Lower lobe of right lung (tissue), 2 donors: ENCODE measurements at regions not wholly inside any gene's neighbourhood (a gene's known extent, or its start where the extent isn't known, plus 50 kb on each side); places are given as distances from the start of the nearest gene placed in this dataset.

ENCODE experiments used
- ATAC-seq, 2 donors: fragments of 200-7000 bp; cut with Tn5 transposase; one replicate each; pipeline ENCODE4 v1.9.1; 2020 to 2022; ENCODE audit warnings: mild to moderate bottlenecking in 2 of 2, moderate library complexity in 2 of 2
- DNase-seq: peaks from one replicate; pipeline ENCODE4 v3.0.0-alpha.2; 2020
- H3K27ac ChIP-seq: fragments of 200-600 bp; one replicate; pipeline ENCODE4 v1.8.0; 2022
- H3K27me3 ChIP-seq: fragments of 200-600 bp; one replicate; pipeline ENCODE4 v1.8.0; 2022; ENCODE audit warnings: low read depth
- H3K36me3 ChIP-seq: fragments of 200-600 bp; one replicate; pipeline ENCODE4 v1.8.0; 2022; ENCODE audit warnings: mild to moderate bottlenecking
- H3K4me1 ChIP-seq: fragments of 200-600 bp; one replicate; pipeline ENCODE4 v1.8.0; 2022
- H3K4me3 ChIP-seq: fragments of 200-600 bp; one replicate; pipeline ENCODE4 v1.8.0; 2022; ENCODE audit warnings: mild to moderate bottlenecking
- H3K9me3 ChIP-seq: fragments of 200-600 bp; one replicate; pipeline ENCODE4 v1.8.0; 2022
- intact Hi-C: fragments of 100-400 bp; cut with DNase I; formaldehyde crosslinking; loops from one replicate; pipeline ENCODE4 v1.11.0; 2022
- TF ChIP-seq, protein P1 (sequence below): fragments of 200-600 bp; IDR thresholded peaks from one replicate; pipeline ENCODE4 v1.8.0; 2022; ENCODE audit warnings: antibody characterized with exemption, mild to moderate bottlenecking
- donor health status: DM: no; HTN: yes; CAD: no; lungs with severe emphysema.

DNA sequence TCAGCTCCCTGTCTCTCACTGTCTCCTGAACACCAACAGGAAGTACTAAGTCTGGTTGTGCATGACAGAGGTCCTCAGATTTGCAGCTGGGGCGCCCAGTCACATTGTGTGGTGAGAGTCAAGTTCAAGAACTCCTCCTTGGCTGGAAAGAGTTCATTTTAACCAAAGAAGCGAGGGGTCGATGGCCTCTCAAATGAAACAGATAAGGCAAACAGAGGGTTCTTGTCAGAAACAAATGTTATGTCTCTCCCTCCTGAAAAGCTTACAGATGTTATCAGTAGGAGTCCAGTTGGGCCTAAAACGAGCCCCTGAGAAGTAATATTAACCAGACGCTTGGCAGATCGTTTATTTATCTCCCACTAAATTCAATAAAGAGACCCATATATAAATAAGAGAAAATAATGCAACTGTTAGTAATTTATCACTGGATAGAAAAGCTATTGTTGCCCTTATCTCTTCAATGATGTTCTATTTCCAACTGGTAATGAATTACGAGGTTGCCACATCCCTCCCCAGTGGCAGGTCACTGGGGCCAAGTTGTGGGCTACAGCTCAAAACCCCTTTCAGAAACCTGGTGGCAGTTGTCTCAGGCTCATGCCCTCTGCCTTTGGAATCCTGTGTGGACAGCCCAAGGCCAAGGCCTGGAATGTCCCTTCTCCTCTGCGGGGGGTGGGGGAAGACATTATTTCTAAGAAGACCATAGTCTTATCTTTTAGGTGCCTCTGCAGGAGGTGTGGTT, 307.5 kb upstream of the DYNLRB2 start:
- TF ChIP-seq, protein P1, sequence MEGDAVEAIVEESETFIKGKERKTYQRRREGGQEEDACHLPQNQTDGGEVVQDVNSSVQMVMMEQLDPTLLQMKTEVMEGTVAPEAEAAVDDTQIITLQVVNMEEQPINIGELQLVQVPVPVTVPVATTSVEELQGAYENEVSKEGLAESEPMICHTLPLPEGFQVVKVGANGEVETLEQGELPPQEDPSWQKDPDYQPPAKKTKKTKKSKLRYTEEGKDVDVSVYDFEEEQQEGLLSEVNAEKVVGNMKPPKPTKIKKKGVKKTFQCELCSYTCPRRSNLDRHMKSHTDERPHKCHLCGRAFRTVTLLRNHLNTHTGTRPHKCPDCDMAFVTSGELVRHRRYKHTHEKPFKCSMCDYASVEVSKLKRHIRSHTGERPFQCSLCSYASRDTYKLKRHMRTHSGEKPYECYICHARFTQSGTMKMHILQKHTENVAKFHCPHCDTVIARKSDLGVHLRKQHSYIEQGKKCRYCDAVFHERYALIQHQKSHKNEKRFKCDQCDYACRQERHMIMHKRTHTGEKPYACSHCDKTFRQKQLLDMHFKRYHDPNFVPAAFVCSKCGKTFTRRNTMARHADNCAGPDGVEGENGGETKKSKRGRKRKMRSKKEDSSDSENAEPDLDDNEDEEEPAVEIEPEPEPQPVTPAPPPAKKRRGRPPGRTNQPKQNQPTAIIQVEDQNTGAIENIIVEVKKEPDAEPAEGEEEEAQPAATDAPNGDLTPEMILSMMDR: no peak
- no peak for DNase-seq
- intact Hi-C loops: no loop called here
- H3K9me3 ChIP-seq: peaks cover under 1% of the 10 kb centered on the region
- H3K36me3 ChIP-seq: no peaks in the 10 kb centered on the region
- H3K4me3 ChIP-seq: no peak overlapping the region
- H3K27ac ChIP-seq: no peak overlapping the region
- H3K27me3 ChIP-seq: no peaks in the 10 kb centered on the region
- no peaks in the 10 kb centered on the region for H3K4me1 ChIP-seq
- ATAC-seq: no peak

DNA sequence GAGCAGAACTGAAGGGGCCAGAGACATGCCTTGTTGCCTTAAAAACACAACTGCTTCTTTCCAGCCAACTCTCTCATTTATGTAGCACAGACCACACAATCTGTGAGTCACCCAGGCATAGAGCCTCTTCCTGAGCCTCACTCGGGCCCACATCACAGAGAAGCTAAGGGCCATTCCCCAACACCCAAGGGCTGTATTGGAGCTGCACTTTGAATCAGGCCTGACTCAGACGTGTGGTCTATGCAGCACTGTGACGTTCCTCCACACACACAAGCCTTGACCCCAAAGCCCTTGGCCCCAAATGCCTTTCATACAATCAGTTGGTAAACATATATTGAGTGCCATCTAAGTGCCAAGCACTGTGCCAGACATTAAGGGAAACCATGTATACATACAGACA, 308.9 kb upstream of the DYNLRB2 start:
- Histone ChIP-seq H3K27me3 (no peaks in the 10 kb centered on the region), H3K9me3 (no peaks in the 10 kb centered on the region), H3K4me3 (no peak overlapping the region), H3K4me1 (no peaks in the 10 kb centered on the region), H3K36me3 (no peaks in the 10 kb centered on the region), H3K27ac (no peak overlapping the region)
- DNase-seq (no peak), ATAC-seq (no peak)
- intact Hi-C loops: no loop called here
- TF ChIP-seq, protein P1: no peak

DNA sequence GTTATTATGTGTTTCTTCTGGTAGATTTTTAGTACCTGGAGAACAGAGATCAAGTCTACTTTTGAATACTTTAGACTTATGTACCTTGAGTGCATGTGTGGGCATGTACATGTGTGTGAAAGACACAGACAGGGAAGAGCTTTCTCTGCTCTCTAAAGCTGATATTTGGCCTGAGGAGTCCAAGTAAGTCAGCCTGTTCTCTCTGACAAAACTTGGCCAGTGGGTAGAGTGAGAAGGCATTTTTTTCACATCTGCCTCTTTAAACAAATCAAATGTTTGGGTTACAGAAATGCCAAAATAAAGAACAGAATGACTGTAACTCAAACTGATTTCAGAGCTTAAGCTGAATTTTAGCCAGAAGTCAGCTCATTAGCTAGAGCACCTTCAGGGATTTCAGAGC, 309.7 kb upstream of the DYNLRB2 start:
- Histone ChIP-seq H3K36me3 (no peaks in the 10 kb centered on the region), H3K9me3 (peaks cover 6% of the 10 kb centered on the region), H3K4me3 (no peak overlapping the region), H3K4me1 (no peaks in the 10 kb centered on the region), H3K27ac (no peak overlapping the region), H3K27me3 (no peaks in the 10 kb centered on the region)
- DNase-seq: no peak
- ATAC-seq: no peak
- TF ChIP-seq, protein P1: no peak
- intact Hi-C loops: no loop called here

DNA sequence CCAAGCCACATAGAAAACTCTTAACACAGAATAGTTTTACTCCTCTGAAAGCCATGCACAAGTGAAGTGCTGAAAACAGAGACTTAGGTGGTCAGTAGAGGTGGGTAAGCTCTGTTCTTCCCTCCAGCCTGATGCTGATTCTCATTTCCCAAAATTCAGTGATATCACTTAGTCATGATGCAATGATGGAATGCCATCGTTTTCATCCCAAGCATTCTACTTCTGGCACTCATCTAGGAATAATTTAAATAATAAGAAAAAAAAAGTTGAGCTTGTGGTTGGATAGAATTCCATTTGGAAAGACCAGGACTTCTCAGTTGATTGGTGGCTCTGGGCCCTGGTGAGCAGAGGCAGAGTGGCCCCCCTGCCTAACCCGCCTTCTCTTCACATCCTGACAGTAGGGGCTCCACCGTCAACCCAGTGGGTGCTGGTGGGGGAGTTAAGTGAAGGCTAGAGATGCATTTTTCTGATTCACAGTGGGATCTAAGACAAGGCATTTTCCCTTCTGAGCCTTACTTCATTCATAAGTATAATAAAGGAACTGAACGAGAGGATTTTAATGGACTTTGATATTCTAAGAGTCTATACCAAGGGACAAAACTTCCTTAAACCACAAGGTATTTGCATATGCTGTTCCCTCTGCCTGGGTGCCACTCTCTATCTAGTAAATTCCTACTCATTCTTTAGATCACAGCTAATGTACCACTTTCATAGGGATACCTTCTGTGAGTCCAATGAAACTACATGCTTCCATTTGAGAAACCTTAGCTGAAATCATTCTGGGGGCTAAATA, 310.3 kb upstream of the DYNLRB2 start:
- ATAC-seq (no peak), DNase-seq (no peak)
- Histone ChIP-seq H3K36me3 (no peaks in the 10 kb centered on the region), H3K27me3 (no peaks in the 10 kb centered on the region), H3K4me1 (no peaks in the 10 kb centered on the region), H3K9me3 (peaks cover 10% of the 10 kb centered on the region), H3K27ac (no peak overlapping the region), H3K4me3 (no peak overlapping the region)
- TF ChIP-seq, protein P1: no peak
- intact Hi-C loops: no loop called here

DNA sequence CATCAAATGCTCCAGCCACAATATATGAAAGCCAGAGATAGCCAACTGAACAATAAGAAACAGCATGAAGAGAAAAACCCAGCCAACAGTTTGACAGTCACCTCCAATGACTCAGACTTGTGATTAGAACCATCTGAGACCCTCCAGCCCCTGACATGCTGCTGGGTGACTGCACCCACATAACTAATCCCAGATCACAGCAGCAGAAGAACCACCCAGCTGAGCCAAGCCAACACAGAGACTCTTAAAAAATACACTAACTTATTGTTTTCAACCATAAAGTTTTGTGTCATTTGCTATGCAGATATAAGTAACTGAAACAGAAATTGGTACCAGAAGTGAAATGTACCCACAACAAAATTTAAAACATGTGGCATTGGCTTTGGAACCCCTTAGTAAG, 314.3 kb upstream of the DYNLRB2 start:
- no peak for ATAC-seq
- H3K27me3 ChIP-seq: no peaks in the 10 kb centered on the region
- H3K9me3 ChIP-seq: peaks cover 10% of the 10 kb centered on the region
- TF ChIP-seq, protein P1: no peak
- H3K27ac ChIP-seq: no peak overlapping the region
- no peak overlapping the region for H3K4me3 ChIP-seq
- H3K36me3 ChIP-seq: no peaks in the 10 kb centered on the region
- H3K4me1 ChIP-seq: no peaks in the 10 kb centered on the region
- no peak for DNase-seq
- intact Hi-C loops: no loop called here
